Ectodermal cell (in vitro differentiated cells): ENCODE measurements at regions not wholly inside any gene's neighbourhood (a gene's known extent, or its start where the extent isn't known, plus 50 kb on each side); places are given as distances from the start of the nearest gene placed in this dataset.
"Not testable (repeated sequence)": the region's sequence is repeated elsewhere in the genome, so short reads cannot be mapped to it uniquely, and the experiment has no call there.

ENCODE experiments used
- H3K27ac ChIP-seq: 2 replicates; pipeline ENCODE4 v1.7.0; 2013; ENCODE audit warnings: mild to moderate bottlenecking, low read depth, low read length; ENCODE audit not compliant: insufficient read depth, poor library complexity, severe bottlenecking
- H3K27me3 ChIP-seq: 2 replicates; pipeline ENCODE4 v1.7.0; 2013; ENCODE audit warnings: mild to moderate bottlenecking, low read length; ENCODE audit not compliant: insufficient read depth, control insufficient read depth, poor library complexity, severe bottlenecking
- H3K36me3 ChIP-seq: one replicate; pipeline ENCODE4 v1.7.0; 2013; ENCODE audit warnings: low read length; ENCODE audit not compliant: control insufficient read depth, insufficient read depth
- H3K4me1 ChIP-seq: one replicate; pipeline ENCODE4 v1.7.0; 2013; ENCODE audit warnings: low read length; ENCODE audit not compliant: control insufficient read depth, insufficient read depth
- H3K4me3 ChIP-seq: 2 replicates; pipeline ENCODE4 v1.7.0; 2013; ENCODE audit warnings: low read depth, low read length, control low read depth; ENCODE audit not compliant: insufficient read depth
- H3K9me3 ChIP-seq: 2 replicates; pipeline ENCODE4 v1.7.0; 2013; ENCODE audit warnings: mild to moderate bottlenecking, low read length, moderate library complexity; ENCODE audit not compliant: control insufficient read depth
- WGBS, 2 experiments: methylation state at CpG; one replicate each; pipeline ENCODE4 v1.1.7; 2013; ENCODE audit warnings: missing lambda C conversion rate in 2 of 2; 5-methylcytosine and 5-hydroxymethylcytosine counted together

- Histone ChIP-seq H3K36me3 (no peaks in the 10 kb centered on the region), H3K27ac (no peak overlapping the region), H3K27me3 (no peaks in the 10 kb centered on the region), H3K4me1 (no peaks in the 10 kb centered on the region), H3K4me3 (no peak overlapping the region), H3K9me3 (no peaks in the 10 kb centered on the region)
- 94 to 97% methylated on average over 1 to 2 of the region's 2 CpGs for WGBS, 2 experiments
Measured at GRCh38 chr4:12022409-12022808, 593.7 kb upstream of the HS3ST1 start.

GRCh38 chr4:12016729-12017128, 588.0 kb upstream of the HS3ST1 start:
- Histone ChIP-seq H3K27ac (no peak overlapping the region), H3K9me3 (no peaks in the 10 kb centered on the region), H3K4me3 (no peak overlapping the region), H3K27me3 (no peaks in the 10 kb centered on the region), H3K4me1 (no peaks in the 10 kb centered on the region), H3K36me3 (no peaks in the 10 kb centered on the region)
- 100% methylated on average over 1 of the region's 1 CpG for WGBS, 2 experiments

- H3K9me3 ChIP-seq, result no peaks in the 10 kb centered on the region
- H3K4me1 ChIP-seq, result no peaks in the 10 kb centered on the region
- no peak overlapping the region for H3K27ac ChIP-seq
- no peaks in the 10 kb centered on the region for H3K27me3 ChIP-seq
- no peaks in the 10 kb centered on the region for H3K36me3 ChIP-seq
- H3K4me3 ChIP-seq, result no peak overlapping the region
Measured at GRCh38 chr4:12005471-12005870, 576.8 kb upstream of the HS3ST1 start.

GRCh38 chr4:11996581-11996980, 567.9 kb upstream of the HS3ST1 start:
- H3K9me3 ChIP-seq, H3K36me3 ChIP-seq, H3K27me3 ChIP-seq, H3K4me3 ChIP-seq, H3K4me1 ChIP-seq, H3K27ac ChIP-seq: not testable (repeated sequence)
- WGBS, 2 experiments, result 93 to 97% methylated on average over 5 of the region's 5 CpGs

GRCh38 chr4:11976726-11977263, 548.1 kb upstream of the HS3ST1 start:
- Histone ChIP-seq H3K27me3 (no peaks in the 10 kb centered on the region), H3K9me3 (no peaks in the 10 kb centered on the region), H3K27ac (no peak overlapping the region), H3K4me3 (no peak overlapping the region), H3K4me1 (no peaks in the 10 kb centered on the region), H3K36me3 (no peaks in the 10 kb centered on the region)
- WGBS, 2 experiments, result 92 to 100% methylated on average over 2 to 3 of the region's 3 CpGs

- no peaks in the 10 kb centered on the region for H3K9me3 ChIP-seq
- H3K27me3 ChIP-seq, result no peaks in the 10 kb centered on the region
- no peak overlapping the region for H3K27ac ChIP-seq
- WGBS, 2 experiments, result 89% methylated on average over 2 of the region's 2 CpGs; no CpG with 5 or more reads in 1 of the 2 experiments
- H3K4me3 ChIP-seq, result no peak overlapping the region
- no peaks in the 10 kb centered on the region for H3K4me1 ChIP-seq
- no peaks in the 10 kb centered on the region for H3K36me3 ChIP-seq
Measured at GRCh38 chr4:11973270-11973669, 544.6 kb upstream of the HS3ST1 start.

GRCh38 chr4:11970754-11971153, 542.1 kb upstream of the HS3ST1 start:
- Histone ChIP-seq H3K27ac (no peak overlapping the region), H3K9me3 (no peaks in the 10 kb centered on the region), H3K4me3 (no peak overlapping the region), H3K36me3 (no peaks in the 10 kb centered on the region), H3K27me3 (no peaks in the 10 kb centered on the region), H3K4me1 (no peaks in the 10 kb centered on the region)

- no peaks in the 10 kb centered on the region for H3K4me1 ChIP-seq
- no peaks in the 10 kb centered on the region for H3K9me3 ChIP-seq
- H3K27me3 ChIP-seq, result no peaks in the 10 kb centered on the region
- no peaks in the 10 kb centered on the region for H3K36me3 ChIP-seq
- no peak overlapping the region for H3K27ac ChIP-seq
- H3K4me3 ChIP-seq, result no peak overlapping the region
- 95 to 97% methylated on average over 4 of the region's 4 CpGs for WGBS, 2 experiments
Measured at GRCh38 chr4:11966782-11967181, 538.1 kb upstream of the HS3ST1 start.

- H3K4me3 ChIP-seq, result no peak overlapping the region
- H3K36me3 ChIP-seq, result no peaks in the 10 kb centered on the region
- no peak overlapping the region for H3K27ac ChIP-seq
- H3K4me1 ChIP-seq, result no peaks in the 10 kb centered on the region
- WGBS, 2 experiments, result 35 to 55% methylated on average over 1 of the region's 2 CpGs
- no peaks in the 10 kb centered on the region for H3K27me3 ChIP-seq
- H3K9me3 ChIP-seq, result no peaks in the 10 kb centered on the region
Measured at GRCh38 chr4:11954093-11954492, 525.4 kb upstream of the HS3ST1 start.

GRCh38 chr4:11949355-11949754, 520.7 kb upstream of the HS3ST1 start:
- Histone ChIP-seq H3K9me3 (no peaks in the 10 kb centered on the region), H3K4me3 (no peak overlapping the region), H3K27ac (no peak overlapping the region), H3K27me3 (no peaks in the 10 kb centered on the region), H3K36me3 (no peaks in the 10 kb centered on the region), H3K4me1 (no peaks in the 10 kb centered on the region)
- WGBS, 2 experiments, result 93 to 97% methylated on average over 3 of the region's 3 CpGs

- not testable (repeated sequence) for H3K27ac ChIP-seq, H3K4me3 ChIP-seq, H3K36me3 ChIP-seq, H3K9me3 ChIP-seq, H3K4me1 ChIP-seq, H3K27me3 ChIP-seq
- WGBS, 2 experiments, result 82 to 83% methylated on average over 1 of the region's 1 CpG
Measured at GRCh38 chr4:11947629-11948028, 518.9 kb upstream of the HS3ST1 start.
